Activated B cell treated with CpG ODN at 0.5 μM for 24 hours (primary cell): ENCODE measurements at regions not wholly inside any gene's neighbourhood (a gene's known extent, or its start where the extent isn't known, plus 50 kb on each side); places are given as distances from the start of the nearest gene placed in this dataset.

Experiments used
- ATAC-seq: fragments of 200-7000 bp; cut with Tn5 transposase; one replicate; pipeline ENCODE4 v1.10.0; 2021; ENCODE audit warnings: low read depth, mild to moderate bottlenecking, moderate library complexity
- CTCF ChIA-PET: fragments of 350-600 bp; sonication (Branson Sonifier 250); formaldehyde crosslinking; loops from one replicate; lab custom pipeline; 2021; ENCODE audit warnings: antibody characterized with exemption; lab: Charles Lee
- POLR2A ChIA-PET: fragments of 350-600 bp; sonication (Branson Sonifier 250); formaldehyde crosslinking; loops from one replicate; lab custom pipeline; 2021; ENCODE audit warnings: antibody characterized with exemption; lab: Charles Lee
- DNase-seq: peaks from one replicate; pipeline ENCODE4 v3.0.0; 2022
- H3K27ac Mint-ChIP-seq: one replicate; pipeline ENCODE4 v1.8.0; 2020; ENCODE audit warnings: mixed read lengths
- H3K27me3 Mint-ChIP-seq: one replicate; pipeline ENCODE4 v1.8.0; 2021; ENCODE audit warnings: mixed read lengths
- H3K36me3 Mint-ChIP-seq: one replicate; pipeline ENCODE4 v1.8.0; 2021; ENCODE audit warnings: low read depth, mixed read lengths
- H3K4me1 Mint-ChIP-seq: one replicate; pipeline ENCODE4 v1.8.0; 2021; ENCODE audit warnings: mixed read lengths
- H3K4me3 Mint-ChIP-seq: one replicate; pipeline ENCODE4 v1.8.0; 2020; ENCODE audit warnings: mild to moderate bottlenecking, mixed read lengths
- H3K9me3 Mint-ChIP-seq: one replicate; pipeline ENCODE4 v1.8.0; 2020; ENCODE audit warnings: mixed read lengths
- CTCF ChIP-seq: fragments of 200-600 bp; IDR thresholded peaks from one replicate; pipeline ENCODE4 v1.8.0; 2022; ENCODE audit warnings: antibody characterized with exemption, mild to moderate bottlenecking
- intact Hi-C: fragments of 100-400 bp; cut with micrococcal nuclease; formaldehyde crosslinking; loops from one replicate; pipeline ENCODE4 v1.15.1; 2024

- Mint-ChIP-seq H3K9me3 (no peaks in the 10 kb centered on the region), H3K4me3 (no peak overlapping the region), H3K36me3 (no peaks in the 10 kb centered on the region), H3K27me3 (no peaks in the 10 kb centered on the region), H3K4me1 (peaks cover 18% of the 10 kb centered on the region), H3K27ac (no peak overlapping the region)
- ChIA-PET CTCF (no interaction called here), POLR2A (no interaction called here)
- DNase-seq (no peak), ATAC-seq (no peak)
- intact Hi-C loops = no loop called here
- TF ChIP-seq CTCF = no peak
Measured at GRCh38 chr6:104640150-104640700, 219.5 kb downstream of the HACE1 start.

GRCh38 chr6:104639668-104640067, 220.1 kb downstream of the HACE1 start:
- POLR2A ChIA-PET = no interaction called here
- no peak for TF ChIP-seq CTCF
- no peak for DNase-seq
- Mint-ChIP-seq H3K4me3 (no peak overlapping the region), H3K27ac (no peak overlapping the region), H3K4me1 (peaks cover 18% of the 10 kb centered on the region), H3K27me3 (no peaks in the 10 kb centered on the region), H3K36me3 (no peaks in the 10 kb centered on the region), H3K9me3 (no peaks in the 10 kb centered on the region)
- CTCF ChIA-PET = no interaction called here
- ATAC-seq = no peak
- intact Hi-C loops = no loop called here

GRCh38 chr6:104638841-104639290, 220.9 kb downstream of the HACE1 start:
- ChIA-PET POLR2A (no interaction called here), CTCF (no interaction called here)
- Mint-ChIP-seq H3K27ac (no peak overlapping the region), H3K9me3 (no peaks in the 10 kb centered on the region), H3K4me1 (peaks cover 18% of the 10 kb centered on the region), H3K4me3 (no peak overlapping the region), H3K27me3 (no peaks in the 10 kb centered on the region), H3K36me3 (no peaks in the 10 kb centered on the region)
- intact Hi-C loops = no loop called here
- ATAC-seq (no peak), DNase-seq (no peak)
- TF ChIP-seq CTCF = no peak

GRCh38 chr6:104633125-104633524, 226.6 kb downstream of the HACE1 start:
- DNase-seq = no peak
- Mint-ChIP-seq H3K36me3 (no peaks in the 10 kb centered on the region), H3K27me3 (no peaks in the 10 kb centered on the region), H3K9me3 (no peaks in the 10 kb centered on the region), H3K27ac (no peak overlapping the region), H3K4me1 (no peaks in the 10 kb centered on the region), H3K4me3 (no peak overlapping the region)
- ChIA-PET CTCF (no interaction called here), POLR2A (no interaction called here)
- TF ChIP-seq CTCF = no peak
- intact Hi-C loops = no loop called here
- no peak for ATAC-seq

GRCh38 chr6:104632588-104632987, 227.1 kb downstream of the HACE1 start:
- TF ChIP-seq CTCF = no peak
- Mint-ChIP-seq H3K36me3 (no peaks in the 10 kb centered on the region), H3K27ac (no peak overlapping the region), H3K9me3 (no peaks in the 10 kb centered on the region), H3K4me3 (no peak overlapping the region), H3K27me3 (no peaks in the 10 kb centered on the region), H3K4me1 (no peaks in the 10 kb centered on the region)
- ChIA-PET CTCF (no interaction called here), POLR2A (no interaction called here)
- ATAC-seq (no peak), DNase-seq (no peak)
- intact Hi-C loops = no loop called here
